GM12878 (cell line): ENCODE measurements at regions not wholly inside any gene's neighbourhood (a gene's known extent, or its start where the extent isn't known, plus 50 kb on each side); places are given as distances from the start of the nearest gene placed in this dataset.

Experiments
- ATAC-seq: fragments of 200-7000 bp; cut with Tn5 transposase; 3 replicates; pipeline ENCODE4 v1.9.1; 2020; ENCODE audit warnings: mild to moderate bottlenecking, moderate library complexity
- BruUV-seq: library from RNA; stranded (reverse); fragments of 400-500 nt; replicated peaks from 2 replicates; lab custom pipeline; 2021; lab: Mats Ljungman, UMichigan
- CTCF ChIA-PET: fragments of 300-600 bp; sonication (Branson Sonifier 250); formaldehyde crosslinking; extraction: SDS; loops from one replicate; lab custom pipeline; 2021; ENCODE audit warnings: inconsistent platforms; lab: Yijun Ruan, JAX
- POLR2A ChIA-PET: fragments of 350-600 bp; formaldehyde crosslinking; extraction: SDS; loops from one replicate; lab custom pipeline; 2021; ENCODE audit warnings: inconsistent platforms; lab: Charles Lee
- RAD21 ChIA-PET: fragments of 300-600 bp; sonication (Branson Sonifier 250); formaldehyde crosslinking; loops from one replicate; lab custom pipeline; 2023; ENCODE audit warnings: antibody characterized with exemption; ENCODE audit not compliant: unreplicated experiment; lab: Charles Lee
- SMC1A ChIA-PET: fragments of 300-600 bp; sonication (Branson Sonifier 250); formaldehyde crosslinking; loops from one replicate; lab custom pipeline; 2023; ENCODE audit not compliant: unreplicated experiment, uncharacterized antibody; lab: Charles Lee
- DNase-seq: peaks from one replicate; pipeline ENCODE4 v3.0.0-alpha.2; 2011; ENCODE audit warnings: low read depth, low spot score
- FAIRE-seq: peaks from 3 replicates; lab custom pipeline; 2011; peaks lifted over from hg19 to GRCh38; lab: Jason Lieb, UNC
- H2AFZ ChIP-seq: 2 replicates; pipeline ENCODE4 v1.6.0; 2011; ENCODE audit warnings: low read depth, low read length, control low read depth; ENCODE audit not compliant: control insufficient read depth
- H3K27ac ChIP-seq: 2 replicates; pipeline ENCODE4 v1.5.1; 2011; ENCODE audit warnings: control low read depth; ENCODE audit not compliant: control insufficient read depth, insufficient read depth
- H3K27me3 ChIP-seq, 2 experiments: replicated peaks in 1 of 2; 2 replicates each; pipeline versions ENCODE4 v1.6.0 to v1.6.1; 2011; ENCODE audit warnings: low read length in 1 of 2; ENCODE audit not compliant: control insufficient read depth in 2 of 2, insufficient read depth in 2 of 2
- H3K36me3 ChIP-seq, 2 experiments: 2 replicates each; pipeline ENCODE4 v1.5.1; 2011; ENCODE audit warnings: low read length in 1 of 2; ENCODE audit not compliant: control insufficient read depth in 2 of 2, insufficient read depth in 2 of 2
- H3K4me1 ChIP-seq: 2 replicates; pipeline ENCODE4 v1.6.1; 2011; ENCODE audit warnings: mild to moderate bottlenecking, low read length, moderate library complexity, mixed read lengths; ENCODE audit not compliant: control insufficient read depth, insufficient read depth
- H3K4me2 ChIP-seq: 2 replicates; pipeline ENCODE4 v1.6.0; 2011; ENCODE audit warnings: control low read depth; ENCODE audit not compliant: control insufficient read depth, insufficient read depth
- H3K4me3 ChIP-seq: fragments of 200-600 bp; sonication (generic); 2 replicates; pipeline ENCODE4 v1.5.1; 2016
- H3K79me2 ChIP-seq: 2 replicates; pipeline ENCODE4 v1.6.0; 2011; ENCODE audit warnings: low read length; ENCODE audit not compliant: control insufficient read depth, insufficient read depth
- H3K9ac ChIP-seq: 2 replicates; pipeline ENCODE4 v1.8.0; 2011; ENCODE audit warnings: low read length, control low read depth, mixed read lengths; ENCODE audit not compliant: control insufficient read depth, insufficient read depth
- H3K9me3 ChIP-seq: replicated peaks from 3 replicates; pipeline ENCODE4 v1.5.1; 2011; ENCODE audit warnings: mild to moderate bottlenecking, low read length; ENCODE audit not compliant: control insufficient read depth, insufficient read depth
- H4K20me1 ChIP-seq: 2 replicates; pipeline ENCODE4 v1.6.0; 2011; ENCODE audit not compliant: control insufficient read depth, insufficient read depth
- CHD2 ChIP-seq: IDR thresholded peaks from 2 replicates; pipeline ENCODE4 v1.6.1; 2011; ENCODE audit warnings: low read depth, low read length, improper control_type of control experiment, borderline replicate concordance
- JUND ChIP-seq: IDR thresholded peaks from 2 replicates; pipeline ENCODE4 v1.6.1; 2012; ENCODE audit warnings: low read depth, mild to moderate bottlenecking, low read length, improper control_type of control experiment, moderate library complexity
- LARP7 ChIP-seq: fragments of 450-650 bp; IDR thresholded peaks from 2 replicates; pipeline ENCODE4 v1.6.1; 2017; ENCODE audit warnings: mild to moderate bottlenecking
- MEF2B ChIP-seq: fragments of 450-650 bp; IDR thresholded peaks from 2 replicates; pipeline ENCODE4 v1.6.1; 2018; ENCODE audit warnings: mild to moderate bottlenecking, moderate library complexity; ENCODE audit not compliant: partially characterized antibody, poor library complexity, severe bottlenecking
- RB1 ChIP-seq: fragments of 450-650 bp; formaldehyde crosslinking; IDR thresholded peaks from 2 replicates; pipeline ENCODE4 v1.6.1; 2017; ENCODE audit warnings: mild to moderate bottlenecking, borderline replicate concordance
- SMARCA5 ChIP-seq: fragments of 450-650 bp; IDR thresholded peaks from 2 replicates; pipeline ENCODE4 v1.6.1; 2017; ENCODE audit warnings: mild to moderate bottlenecking
- ZNF24 ChIP-seq: fragments of 450-650 bp; IDR thresholded peaks from 2 replicates; pipeline ENCODE4 v1.6.1; 2017; ENCODE audit warnings: antibody characterized with exemption, mild to moderate bottlenecking
- WGBS: methylation state at CpG from one replicate; pipeline ENCODE4 v1.1.6; 2016; ENCODE audit warnings: low lambda C conversion rate; ENCODE audit not compliant: insufficient replicate concordance, insufficient coverage; ENCODE audit errors: missing lambda C conversion rate; 5-methylcytosine and 5-hydroxymethylcytosine counted together
- in situ Hi-C: fragments of 300-500 bp; cut with MboI; formaldehyde crosslinking; loops from 9 replicates; pipeline ENCODE4 v1.14.3; 2018; ENCODE audit warnings: mixed read lengths
- intact Hi-C: fragments of 100-400 bp; cut with micrococcal nuclease; formaldehyde crosslinking; loops from one replicate; pipeline ENCODE4 v1.14.2; 2022; ENCODE audit not compliant: unreplicated experiment
- TF ChIP-seq, protein P1 (sequence below), 3 experiments: IDR thresholded peaks in 2 of 3; conservative IDR thresholded peaks in 1 of 3; 2 replicates each; pipeline ENCODE4 v1.5.1; 2011; ENCODE audit warnings: low read depth in 3 of 3, low read length in 3 of 3, mild to moderate bottlenecking in 3 of 3, control low read depth in 2 of 3, moderate library complexity in 2 of 3, inconsistent platforms in 1 of 3, mixed read lengths in 1 of 3; ENCODE audit not compliant: control insufficient read depth in 2 of 3, insufficient read depth in 1 of 3; ENCODE audit errors: extremely low read depth in 1 of 3
- TF ChIP-seq, protein P2 (sequence below): IDR thresholded peaks from 2 replicates; pipeline ENCODE4 v1.6.1; 2011; ENCODE audit warnings: borderline replicate concordance, low read depth, mild to moderate bottlenecking, moderate library complexity, low read length; ENCODE audit not compliant: insufficient read depth, poor library complexity, severe bottlenecking

DNA sequence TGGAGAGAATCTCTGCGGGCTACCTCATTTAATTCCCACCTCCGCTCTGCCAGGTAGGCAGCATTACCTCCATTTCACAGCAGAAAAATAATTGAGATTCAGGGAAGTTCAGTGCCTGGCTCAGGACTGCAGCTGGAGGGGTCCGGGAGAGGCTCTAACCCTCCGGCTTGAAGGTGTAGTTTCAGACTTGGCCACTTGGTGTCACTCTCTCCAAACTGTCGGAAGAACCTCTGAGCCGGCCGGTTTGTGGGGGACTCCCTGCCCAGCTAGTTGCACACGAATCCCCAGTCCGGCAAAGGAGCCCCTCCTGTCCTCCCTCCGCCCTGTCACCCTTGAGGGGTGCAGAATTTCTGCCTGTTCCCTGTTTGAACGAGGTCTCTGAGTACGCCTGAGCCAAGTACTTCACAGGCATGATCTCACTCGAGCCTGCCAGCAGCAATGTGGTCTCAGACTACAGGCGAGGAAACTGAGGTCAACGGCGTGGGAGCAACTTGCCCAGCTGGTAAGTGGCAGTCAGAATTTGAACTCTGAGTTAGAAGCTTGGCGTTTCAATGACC is 144.7 kb upstream of the ZNF716 start:
- no peaks in the 10 kb centered on the region for H4K20me1 ChIP-seq
- H3K9ac ChIP-seq: no peak overlapping the region
- no peaks in the 10 kb centered on the region for H3K4me1 ChIP-seq
- H3K79me2 ChIP-seq: no peaks in the 10 kb centered on the region
- no peak overlapping the region for H3K4me2 ChIP-seq
- ChIA-PET CTCF (no interaction called here), POLR2A (no interaction called here), SMC1A (no interaction called here), RAD21 (no interaction called here)
- ATAC-seq (no peak), DNase-seq (no peak), FAIRE-seq (no peak)
- intact Hi-C loops (no loop called here), in situ Hi-C loops (no loop called here)
- no peak overlapping the region for H3K4me3 ChIP-seq
- no peak for TF ChIP-seq CHD2
- TF ChIP-seq, protein P1, sequence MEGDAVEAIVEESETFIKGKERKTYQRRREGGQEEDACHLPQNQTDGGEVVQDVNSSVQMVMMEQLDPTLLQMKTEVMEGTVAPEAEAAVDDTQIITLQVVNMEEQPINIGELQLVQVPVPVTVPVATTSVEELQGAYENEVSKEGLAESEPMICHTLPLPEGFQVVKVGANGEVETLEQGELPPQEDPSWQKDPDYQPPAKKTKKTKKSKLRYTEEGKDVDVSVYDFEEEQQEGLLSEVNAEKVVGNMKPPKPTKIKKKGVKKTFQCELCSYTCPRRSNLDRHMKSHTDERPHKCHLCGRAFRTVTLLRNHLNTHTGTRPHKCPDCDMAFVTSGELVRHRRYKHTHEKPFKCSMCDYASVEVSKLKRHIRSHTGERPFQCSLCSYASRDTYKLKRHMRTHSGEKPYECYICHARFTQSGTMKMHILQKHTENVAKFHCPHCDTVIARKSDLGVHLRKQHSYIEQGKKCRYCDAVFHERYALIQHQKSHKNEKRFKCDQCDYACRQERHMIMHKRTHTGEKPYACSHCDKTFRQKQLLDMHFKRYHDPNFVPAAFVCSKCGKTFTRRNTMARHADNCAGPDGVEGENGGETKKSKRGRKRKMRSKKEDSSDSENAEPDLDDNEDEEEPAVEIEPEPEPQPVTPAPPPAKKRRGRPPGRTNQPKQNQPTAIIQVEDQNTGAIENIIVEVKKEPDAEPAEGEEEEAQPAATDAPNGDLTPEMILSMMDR (IDR thresholded peaks at IDR 0.05 in 2 of 3, conservative IDR thresholded peaks at IDR 0.05 in 1 of 3; ENCODE audit: control insufficient read depth in 2 of 3, extremely low read depth in 1 of 3, insufficient read depth in 1 of 3, low read depth in 3 of 3, low read length in 3 of 3): peak in 1 of 3 experiments; percentile 24; a peak in 1 of 6 replicates
- H3K27ac ChIP-seq: no peak overlapping the region
- no peaks in the 10 kb centered on the region; the same call in 2 of the 3 replicates for H3K9me3 ChIP-seq
- BruUV-seq: no TSS peak
- WGBS: 25% methylated on average over 17 of the region's 17 CpGs
- no peaks in the 10 kb centered on the region for H3K36me3 ChIP-seq
- H3K27me3 ChIP-seq: no peaks in the 10 kb centered on the region
- H2AFZ ChIP-seq: no peak overlapping the region

DNA sequence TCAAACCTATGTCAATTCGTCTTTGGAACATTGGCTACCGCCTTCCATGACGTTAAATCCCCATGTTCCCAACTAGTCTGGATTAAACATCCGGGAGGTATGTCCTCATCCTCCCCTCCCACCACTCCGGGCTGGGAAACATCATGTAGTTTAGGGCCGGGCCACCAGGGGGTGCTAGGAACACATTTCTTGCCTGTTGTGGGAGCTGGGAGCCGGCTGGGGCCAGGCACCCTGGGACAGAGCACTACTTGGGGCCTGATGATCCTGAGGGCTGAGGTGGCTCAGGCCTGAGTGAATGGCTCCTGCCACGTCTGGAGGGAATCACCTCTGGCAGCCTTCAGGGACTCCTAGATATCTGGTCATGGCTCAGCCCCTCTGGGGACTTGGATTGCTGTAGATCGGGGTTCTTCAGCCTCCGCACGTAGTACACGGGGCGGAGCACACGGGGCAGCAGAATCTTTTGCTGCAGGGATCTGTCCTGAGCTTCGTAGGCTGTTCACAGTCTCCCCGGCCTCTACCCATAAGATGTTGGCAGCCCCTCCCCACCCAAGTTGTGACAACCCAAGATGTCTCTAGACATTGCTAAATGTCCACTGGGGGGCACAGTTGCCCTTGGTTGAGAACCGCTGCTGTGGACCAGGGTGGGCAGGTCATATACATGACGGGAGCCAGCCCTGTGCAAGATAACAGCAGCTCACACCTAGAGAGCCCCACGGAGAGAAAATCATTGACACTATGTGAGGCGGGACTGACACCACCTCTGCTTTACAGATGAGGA is 141.2 kb upstream of the ZNF716 start:
- no peaks in the 10 kb centered on the region; the same call in 2 of the 3 replicates for H3K9me3 ChIP-seq
- intact Hi-C loops (no loop called here), in situ Hi-C loops (no loop called here)
- FAIRE-seq: no peak
- no peaks in the 10 kb centered on the region for H3K36me3 ChIP-seq
- no peaks in the 10 kb centered on the region for H3K79me2 ChIP-seq
- H4K20me1 ChIP-seq: no peaks in the 10 kb centered on the region
- no peak overlapping the region for H2AFZ ChIP-seq
- no peaks in the 10 kb centered on the region for H3K27me3 ChIP-seq
- no peak for ATAC-seq
- ChIA-PET SMC1A (no interaction called here), CTCF (no interaction called here), POLR2A (no interaction called here), RAD21 (no interaction called here)
- no peak overlapping the region for H3K9ac ChIP-seq
- H3K4me2 ChIP-seq: no peak overlapping the region
- H3K4me1 ChIP-seq: no peaks in the 10 kb centered on the region
- H3K27ac ChIP-seq: no peak overlapping the region
- no peak for DNase-seq
- no TSS peak for BruUV-seq
- H3K4me3 ChIP-seq: no peak overlapping the region
- 18% methylated on average over 20 of the region's 20 CpGs for WGBS
- TF ChIP-seq, protein P2, sequence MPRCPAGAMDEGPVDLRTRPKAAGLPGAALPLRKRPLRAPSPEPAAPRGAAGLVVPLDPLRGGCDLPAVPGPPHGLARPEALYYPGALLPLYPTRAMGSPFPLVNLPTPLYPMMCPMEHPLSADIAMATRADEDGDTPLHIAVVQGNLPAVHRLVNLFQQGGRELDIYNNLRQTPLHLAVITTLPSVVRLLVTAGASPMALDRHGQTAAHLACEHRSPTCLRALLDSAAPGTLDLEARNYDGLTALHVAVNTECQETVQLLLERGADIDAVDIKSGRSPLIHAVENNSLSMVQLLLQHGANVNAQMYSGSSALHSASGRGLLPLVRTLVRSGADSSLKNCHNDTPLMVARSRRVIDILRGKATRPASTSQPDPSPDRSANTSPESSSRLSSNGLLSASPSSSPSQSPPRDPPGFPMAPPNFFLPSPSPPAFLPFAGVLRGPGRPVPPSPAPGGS: no peak
- TF ChIP-seq SMARCA5: no peak
- no peak for TF ChIP-seq LARP7
- TF ChIP-seq RB1: no peak
- TF ChIP-seq MEF2B: no peak
- TF ChIP-seq JUND: no peak
- TF ChIP-seq ZNF24: no peak
